Rectal smooth muscle tissue (tissue), 1 donor: ENCODE measurements at regions not wholly inside any gene's neighbourhood (a gene's known extent, or its start where the extent isn't known, plus 50 kb on each side); places are given as distances from the start of the nearest gene placed in this dataset.
"Not testable (repeated sequence)": the region's sequence is repeated elsewhere in the genome, so short reads cannot be mapped to it uniquely, and the experiment has no call there.

Experiments used
- H3K27ac ChIP-seq: one replicate; pipeline ENCODE4 v1.7.0; 2013; ENCODE audit warnings: low read depth, low read length, inconsistent platforms
- H3K27me3 ChIP-seq: one replicate; pipeline ENCODE4 v1.7.0; 2013; ENCODE audit warnings: low read length; ENCODE audit not compliant: control insufficient read depth, insufficient read depth
- H3K36me3 ChIP-seq: one replicate; pipeline ENCODE4 v1.7.0; 2013; ENCODE audit warnings: low read length; ENCODE audit not compliant: control insufficient read depth, insufficient read depth
- H3K4me1 ChIP-seq: one replicate; pipeline ENCODE4 v1.7.0; 2013; ENCODE audit warnings: low read length; ENCODE audit not compliant: control insufficient read depth, insufficient read depth
- H3K4me3 ChIP-seq: one replicate; pipeline ENCODE4 v1.7.0; 2013; ENCODE audit warnings: low read length
- H3K9ac ChIP-seq: one replicate; pipeline ENCODE4 v1.7.0; 2013; ENCODE audit warnings: low read length

- H3K9ac ChIP-seq = no peak overlapping the region
- no peaks in the 10 kb centered on the region for H3K4me1 ChIP-seq
- no peak overlapping the region for H3K27ac ChIP-seq
- no peaks in the 10 kb centered on the region for H3K27me3 ChIP-seq
- H3K4me3 ChIP-seq = no peak overlapping the region
- H3K36me3 ChIP-seq = no peaks in the 10 kb centered on the region
These were observed 63.7 kb upstream of the SYT4 start for GRCh38 chr18:43341014-43341413.

GRCh38 chr18:43350176-43350575 is 72.9 kb upstream of the SYT4 start:
- Histone ChIP-seq H3K9ac (no peak overlapping the region), H3K4me3 (no peak overlapping the region), H3K27me3 (no peaks in the 10 kb centered on the region), H3K4me1 (no peaks in the 10 kb centered on the region), H3K27ac (no peak overlapping the region), H3K36me3 (no peaks in the 10 kb centered on the region)

GRCh38 chr18:43364535-43364934 is 87.2 kb upstream of the SYT4 start:
- Histone ChIP-seq H3K36me3 (no peaks in the 10 kb centered on the region), H3K4me1 (no peaks in the 10 kb centered on the region), H3K9ac (no peak overlapping the region), H3K27me3 (no peaks in the 10 kb centered on the region), H3K4me3 (no peak overlapping the region), H3K27ac (no peak overlapping the region)

- Histone ChIP-seq H3K4me3 (no peak overlapping the region), H3K36me3 (no peaks in the 10 kb centered on the region), H3K27me3 (no peaks in the 10 kb centered on the region), H3K4me1 (no peaks in the 10 kb centered on the region), H3K9ac (no peak overlapping the region), H3K27ac (no peak overlapping the region)
These were observed 90.6 kb upstream of the SYT4 start for GRCh38 chr18:43367895-43368294.

GRCh38 chr18:43369311-43369710 is 92.0 kb upstream of the SYT4 start:
- not testable (repeated sequence) for H3K9ac ChIP-seq, H3K36me3 ChIP-seq, H3K4me3 ChIP-seq, H3K27ac ChIP-seq, H3K4me1 ChIP-seq, H3K27me3 ChIP-seq

GRCh38 chr18:43372773-43373172 is 95.5 kb upstream of the SYT4 start:
- H3K27me3 ChIP-seq = no peaks in the 10 kb centered on the region
- no peak overlapping the region for H3K9ac ChIP-seq
- H3K4me1 ChIP-seq = no peaks in the 10 kb centered on the region
- no peaks in the 10 kb centered on the region for H3K36me3 ChIP-seq
- no peak overlapping the region for H3K27ac ChIP-seq
- no peak overlapping the region for H3K4me3 ChIP-seq

GRCh38 chr18:43380104-43380672 is 102.9 kb upstream of the SYT4 start:
- no peak overlapping the region for H3K9ac ChIP-seq
- no peak overlapping the region for H3K27ac ChIP-seq
- H3K36me3 ChIP-seq = no peaks in the 10 kb centered on the region
- no peak overlapping the region for H3K4me3 ChIP-seq
- H3K27me3 ChIP-seq = no peaks in the 10 kb centered on the region
- H3K4me1 ChIP-seq = no peaks in the 10 kb centered on the region

GRCh38 chr18:43382641-43383403 is 105.5 kb upstream of the SYT4 start:
- H3K27ac ChIP-seq = no peak overlapping the region
- no peak overlapping the region for H3K9ac ChIP-seq
- H3K4me3 ChIP-seq = no peak overlapping the region
- H3K36me3 ChIP-seq = no peaks in the 10 kb centered on the region
- no peaks in the 10 kb centered on the region for H3K27me3 ChIP-seq
- H3K4me1 ChIP-seq = no peaks in the 10 kb centered on the region

GRCh38 chr18:43389163-43389562 is 111.9 kb upstream of the SYT4 start:
- Histone ChIP-seq H3K4me3 (no peak overlapping the region), H3K9ac (no peak overlapping the region), H3K27me3 (no peaks in the 10 kb centered on the region), H3K27ac (no peak overlapping the region), H3K4me1 (no peaks in the 10 kb centered on the region), H3K36me3 (no peaks in the 10 kb centered on the region)

- H3K4me1 ChIP-seq = no peaks in the 10 kb centered on the region
- no peak overlapping the region for H3K9ac ChIP-seq
- H3K36me3 ChIP-seq = no peaks in the 10 kb centered on the region
- no peak overlapping the region for H3K27ac ChIP-seq
- H3K4me3 ChIP-seq = no peak overlapping the region
- H3K27me3 ChIP-seq = no peaks in the 10 kb centered on the region
These were observed 114.9 kb upstream of the SYT4 start for GRCh38 chr18:43392168-43392567.

GRCh38 chr18:43393174-43393573 is 115.9 kb upstream of the SYT4 start:
- no peaks in the 10 kb centered on the region for H3K36me3 ChIP-seq
- no peak overlapping the region for H3K4me3 ChIP-seq
- no peak overlapping the region for H3K27ac ChIP-seq
- no peaks in the 10 kb centered on the region for H3K4me1 ChIP-seq
- no peak overlapping the region for H3K9ac ChIP-seq
- no peaks in the 10 kb centered on the region for H3K27me3 ChIP-seq

- Histone ChIP-seq H3K9ac (no peak overlapping the region), H3K27me3 (no peaks in the 10 kb centered on the region), H3K36me3 (no peaks in the 10 kb centered on the region), H3K4me1 (no peaks in the 10 kb centered on the region), H3K27ac (no peak overlapping the region), H3K4me3 (no peak overlapping the region)
These were observed 119.0 kb upstream of the SYT4 start for GRCh38 chr18:43396266-43396665.

- no peak overlapping the region for H3K27ac ChIP-seq
- H3K27me3 ChIP-seq = no peaks in the 10 kb centered on the region
- no peak overlapping the region for H3K4me3 ChIP-seq
- H3K36me3 ChIP-seq = no peaks in the 10 kb centered on the region
- no peaks in the 10 kb centered on the region for H3K4me1 ChIP-seq
- H3K9ac ChIP-seq = no peak overlapping the region
These were observed 121.3 kb upstream of the SYT4 start for GRCh38 chr18:43398601-43399000.
